ENCODE measurements at regions not wholly inside any gene's neighbourhood (a gene's known extent, or its start where the extent isn't known, plus 50 kb on each side); places are given as distances from the start of the nearest gene placed in this dataset.

DNA sequence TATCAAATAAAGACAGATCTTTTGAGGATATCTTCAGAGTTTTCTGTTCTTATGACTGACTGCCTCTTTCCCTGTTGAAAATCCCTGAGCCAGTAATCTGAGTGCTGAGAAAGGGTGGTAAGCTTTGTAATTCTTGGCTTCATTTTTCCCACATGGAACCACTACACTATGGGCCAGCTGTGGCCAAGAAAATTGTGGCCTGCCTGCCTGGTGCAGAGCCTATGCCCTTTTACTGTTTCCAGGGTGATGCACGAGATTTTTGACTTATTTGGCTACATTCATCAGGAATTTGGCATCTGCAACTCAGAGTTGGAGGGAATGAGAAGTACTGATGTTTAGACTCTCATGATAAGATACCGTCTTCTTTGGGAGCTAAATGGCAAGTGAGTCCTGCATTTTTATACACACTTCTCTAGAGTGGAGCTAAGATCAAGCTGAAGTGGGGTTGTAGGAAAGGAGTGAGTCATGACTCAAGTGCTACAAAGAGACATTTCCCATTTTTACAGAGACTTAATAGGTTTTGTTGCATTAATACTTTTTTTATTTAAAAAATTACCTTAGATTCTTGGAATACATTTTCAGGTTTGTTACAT, 328.2 kb upstream of the CDH7 start:
- TF ChIP-seq YY1 (IDR thresholded peaks at IDR 0.05; ENCODE audit: insufficient read depth, insufficient read length) (no peak), SUZ12 (IDR thresholded peaks at IDR 0.05; ENCODE audit: extremely low read depth, insufficient read depth, insufficient read length) (no peak)
